Stimulated activated CD8-positive, alpha-beta memory T cell treated with anti-CD3 and anti-CD28 coated beads, Interleukin-2, amount 100 ng/mL, for 48 hours (primary cell): ENCODE measurements at regions not wholly inside any gene's neighbourhood (a gene's known extent, or its start where the extent isn't known, plus 50 kb on each side); places are given as distances from the start of the nearest gene placed in this dataset.
"Not testable (repeated sequence)": the region's sequence is repeated elsewhere in the genome, so short reads cannot be mapped to it uniquely, and the experiment has no call there.

Experiments
- DNase-seq, 2 donors: peaks; one replicate each; pipeline ENCODE4 v3.0.0-alpha.2; 2020; ENCODE audit warnings: low read depth in 2 of 2

DNA sequence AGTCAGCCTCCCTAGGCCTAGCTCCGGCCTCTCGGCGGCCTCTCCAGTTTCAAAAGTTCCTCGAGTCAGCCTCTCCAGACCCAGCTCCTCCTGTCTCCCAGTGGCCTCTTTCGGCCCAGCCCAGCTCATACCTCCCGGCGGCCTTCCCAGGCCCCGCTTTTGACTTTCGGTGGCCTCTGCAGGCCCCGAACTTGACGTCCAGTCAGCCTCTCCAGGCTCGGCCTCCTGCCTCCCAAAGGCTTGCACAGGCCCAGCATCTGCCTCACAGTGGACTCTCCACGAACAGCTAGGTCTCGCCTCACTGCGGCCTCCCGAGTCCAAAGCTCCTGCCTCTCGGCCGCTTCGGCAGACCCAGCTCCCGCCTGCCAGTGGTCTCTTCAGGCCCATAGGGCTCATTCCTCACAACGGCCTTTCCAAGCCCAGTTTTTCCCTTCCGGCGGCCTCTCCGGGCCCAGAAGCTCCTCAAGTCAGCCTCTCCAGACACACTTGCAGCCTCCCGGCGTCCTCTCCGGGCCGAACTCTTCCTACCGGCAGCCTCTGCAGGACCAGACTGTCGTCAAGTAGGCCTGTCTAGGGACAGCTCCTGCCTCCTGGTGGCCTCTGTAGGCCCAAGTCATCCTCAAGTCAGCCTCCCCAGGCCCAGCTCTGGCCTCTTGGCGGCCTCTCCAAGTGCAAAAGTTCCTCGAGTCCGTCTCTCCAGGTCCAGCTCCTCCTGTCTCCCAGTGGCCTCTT lies 249.9 kb upstream of the ZNF722 start:
- DNase-seq, result not testable (repeated sequence)

DNA sequence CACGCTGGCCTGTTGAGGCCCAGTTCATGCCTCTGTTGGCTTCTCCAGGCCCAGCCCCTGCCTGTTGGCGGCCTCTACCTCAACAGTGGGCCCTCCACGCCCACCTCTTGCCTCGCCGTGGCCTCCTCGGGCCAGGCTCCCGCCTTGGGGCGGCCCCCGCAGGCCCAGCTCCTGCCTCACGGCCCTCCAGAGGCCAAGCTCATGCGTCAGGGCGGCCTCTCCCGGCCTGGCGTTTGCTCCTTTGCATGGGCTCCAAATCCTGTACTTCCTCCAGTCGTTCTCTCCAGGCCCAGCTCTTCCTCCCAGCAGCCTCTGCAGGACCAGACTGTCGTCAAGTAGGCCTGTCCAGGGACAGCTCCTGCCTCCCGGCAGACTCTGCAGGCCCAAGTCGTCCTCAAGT lies 246.2 kb upstream of the ZNF722 start:
- DNase-seq, result not testable (repeated sequence)

- DNase-seq, result not testable (repeated sequence)
Measured at GRCh38 chr7:63753160-63753559, 245.5 kb upstream of the ZNF722 start.

GRCh38 chr7:63760202-63760601 lies 238.4 kb upstream of the ZNF722 start:
- DNase-seq, result not testable (repeated sequence)

GRCh38 chr7:63765541-63765940 lies 233.1 kb upstream of the ZNF722 start:
- not testable (repeated sequence) for DNase-seq

GRCh38 chr7:63766197-63766596 lies 232.5 kb upstream of the ZNF722 start:
- not testable (repeated sequence) for DNase-seq

- DNase-seq, result not testable (repeated sequence)
Measured at GRCh38 chr7:63770162-63770561, 228.5 kb upstream of the ZNF722 start.

GRCh38 chr7:63771389-63772085 lies 227.1 kb upstream of the ZNF722 start:
- not testable (repeated sequence) for DNase-seq

GRCh38 chr7:63789378-63790176 lies 209.1 kb upstream of the ZNF722 start:
- peak in 1 of 2 donors; percentile 3 for DNase-seq

DNA sequence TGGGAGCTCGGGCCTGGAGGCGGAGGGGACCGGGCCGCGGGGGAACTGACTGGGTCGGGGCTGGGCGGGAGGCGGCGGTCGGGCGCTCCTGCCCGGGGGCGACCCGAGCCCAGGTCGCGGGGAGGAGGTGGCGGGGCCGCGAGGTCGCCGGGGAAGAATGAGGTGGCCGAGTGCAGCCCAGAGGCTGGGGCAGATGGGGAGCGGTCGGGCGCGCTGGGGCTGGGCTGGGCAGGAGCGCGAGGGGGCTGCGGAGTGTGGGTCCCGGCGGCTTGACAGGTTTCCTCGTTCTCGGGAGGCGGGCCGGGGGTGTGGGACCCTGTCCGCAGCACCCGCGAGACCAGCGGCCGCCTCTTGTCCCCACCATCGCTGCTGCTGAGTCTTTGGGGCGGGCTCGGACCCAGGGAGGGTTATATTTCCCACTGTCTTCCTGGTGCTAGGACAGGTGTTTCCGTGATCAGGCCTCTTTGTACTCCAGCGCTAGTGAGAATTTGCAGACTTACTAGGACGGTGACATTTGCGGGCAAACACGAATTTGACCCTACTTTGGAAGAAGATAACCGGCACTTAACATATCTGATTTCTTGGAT lies 208.4 kb upstream of the ZNF722 start:
- not testable (repeated sequence) for DNase-seq
